Fibroblast of lung (primary cell): ENCODE measurements at regions not wholly inside any gene's neighbourhood (a gene's known extent, or its start where the extent isn't known, plus 50 kb on each side); places are given as distances from the start of the nearest gene placed in this dataset.

Source experiments
- EZH2 ChIP-seq: IDR thresholded peaks from 2 replicates; pipeline ENCODE4 v1.5.1; 2012; ENCODE audit warnings: low read length, control low read depth, mild to moderate bottlenecking; ENCODE audit errors: missing control alignments
- TF ChIP-seq, protein P1 (sequence below), 2 donors: IDR thresholded peaks in 1 of 2; conservative IDR thresholded peaks in 1 of 2; 1 replicate in 1 of 2; 2 replicates in 1 of 2; pipeline ENCODE4 v1.5.1; 2011 to 2012; ENCODE audit warnings: low read length in 2 of 2, control low read depth in 1 of 2, inconsistent platforms in 1 of 2, low read depth in 1 of 2, mild to moderate bottlenecking in 1 of 2

DNA sequence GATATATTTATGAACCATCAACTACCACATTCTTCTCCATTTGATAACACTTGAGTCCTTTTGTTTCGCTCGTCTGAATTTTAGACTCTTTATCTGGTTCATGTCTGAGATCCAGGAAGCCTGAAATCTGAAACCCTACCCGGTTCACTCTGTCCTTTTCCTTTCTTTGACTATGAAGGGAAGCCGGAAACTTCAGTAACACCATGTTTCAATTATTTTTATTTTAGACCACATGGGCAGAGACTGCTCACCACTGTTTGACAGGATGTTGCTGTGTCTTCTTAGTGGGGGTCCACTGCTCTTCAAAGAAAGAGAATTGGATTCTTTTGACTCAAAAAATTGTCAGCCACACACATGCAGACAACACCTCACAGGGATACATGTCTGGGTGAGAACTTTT, 331.9 kb upstream of the FLRT2 start:
- TF ChIP-seq, protein P1, sequence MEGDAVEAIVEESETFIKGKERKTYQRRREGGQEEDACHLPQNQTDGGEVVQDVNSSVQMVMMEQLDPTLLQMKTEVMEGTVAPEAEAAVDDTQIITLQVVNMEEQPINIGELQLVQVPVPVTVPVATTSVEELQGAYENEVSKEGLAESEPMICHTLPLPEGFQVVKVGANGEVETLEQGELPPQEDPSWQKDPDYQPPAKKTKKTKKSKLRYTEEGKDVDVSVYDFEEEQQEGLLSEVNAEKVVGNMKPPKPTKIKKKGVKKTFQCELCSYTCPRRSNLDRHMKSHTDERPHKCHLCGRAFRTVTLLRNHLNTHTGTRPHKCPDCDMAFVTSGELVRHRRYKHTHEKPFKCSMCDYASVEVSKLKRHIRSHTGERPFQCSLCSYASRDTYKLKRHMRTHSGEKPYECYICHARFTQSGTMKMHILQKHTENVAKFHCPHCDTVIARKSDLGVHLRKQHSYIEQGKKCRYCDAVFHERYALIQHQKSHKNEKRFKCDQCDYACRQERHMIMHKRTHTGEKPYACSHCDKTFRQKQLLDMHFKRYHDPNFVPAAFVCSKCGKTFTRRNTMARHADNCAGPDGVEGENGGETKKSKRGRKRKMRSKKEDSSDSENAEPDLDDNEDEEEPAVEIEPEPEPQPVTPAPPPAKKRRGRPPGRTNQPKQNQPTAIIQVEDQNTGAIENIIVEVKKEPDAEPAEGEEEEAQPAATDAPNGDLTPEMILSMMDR (conservative IDR thresholded peaks at IDR 0.05 in 1 of 2, IDR thresholded peaks at IDR 0.05 in 1 of 2; ENCODE audit: low read depth in 1 of 2, low read length in 2 of 2) = no peak
- TF ChIP-seq EZH2 = no peak
